ENCODE measurements at regions not wholly inside any gene's neighbourhood (a gene's known extent, or its start where the extent isn't known, plus 50 kb on each side); places are given as distances from the start of the nearest gene placed in this dataset.

- intact Hi-C loops (cut with DNase I) = no loop called here
- no peak for DNase-seq (ENCODE audit: low spot score)
- ATAC-seq = no peak
Observed at GRCh38 chr1:220974431-220974830, 95.2 kb downstream of the HLX start.

GRCh38 chr1:220976390-220976789 is 97.1 kb downstream of the HLX start:
- no peak for ATAC-seq
- no peak for DNase-seq (ENCODE audit: low spot score)
- intact Hi-C loops (cut with DNase I) = no loop called here

GRCh38 chr1:220979371-220979770 is 100.1 kb downstream of the HLX start:
- intact Hi-C loops (cut with DNase I) = no loop called here
- no peak for DNase-seq (ENCODE audit: low spot score)
- ATAC-seq = no peak

- intact Hi-C loops (cut with DNase I) = no loop called here
- no peak for ATAC-seq
- DNase-seq (ENCODE audit: low spot score) = no peak
Observed at GRCh38 chr1:220982686-220983085, 103.4 kb downstream of the HLX start.

GRCh38 chr1:220983877-220984635 is 104.8 kb downstream of the HLX start:
- ATAC-seq = no peak
- intact Hi-C loops (cut with DNase I) = no loop called here
- DNase-seq (ENCODE audit: low spot score) = no peak

- DNase-seq (ENCODE audit: low spot score) (no peak), ATAC-seq (no peak)
- intact Hi-C loops (cut with DNase I) = loop anchor here (5.0 kb wide), 1 partner anchor 192 kb away; no protein-coding TSS in a partner anchor
Observed at GRCh38 chr1:220990427-220991339, 111.4 kb downstream of the HLX start.

- ATAC-seq (no peak), DNase-seq (ENCODE audit: low spot score) (no peak)
- intact Hi-C loops (cut with DNase I) = loop anchor here (5.0 kb wide), 1 partner anchor 191 kb away; no protein-coding TSS in a partner anchor
Observed at GRCh38 chr1:220991506-220991905, 112.3 kb downstream of the HLX start.

GRCh38 chr1:220991959-220992704 is 112.9 kb downstream of the HLX start:
- intact Hi-C loops (cut with DNase I) = loop anchor here (5.0 kb wide), 1 partner anchor 190 kb away; no protein-coding TSS in a partner anchor
- ATAC-seq (peak; percentile 51), DNase-seq (ENCODE audit: low spot score) (no peak)

GRCh38 chr1:220992705-220993052 is 113.4 kb downstream of the HLX start:
- no peak for DNase-seq (ENCODE audit: low spot score)
- intact Hi-C loops (cut with DNase I) = loop anchor here (5.0 kb wide), 1 partner anchor 190 kb away; no protein-coding TSS in a partner anchor
- peak; percentile 51 for ATAC-seq

GRCh38 chr1:220994671-220995070 is 115.4 kb downstream of the HLX start:
- intact Hi-C loops (cut with DNase I) = loop anchor here (5.0 kb wide), 1 partner anchor 188 kb away; no protein-coding TSS in a partner anchor
- ATAC-seq (no peak), DNase-seq (ENCODE audit: low spot score) (no peak)

- ATAC-seq (no peak), DNase-seq (ENCODE audit: low spot score) (no peak)
- intact Hi-C loops (cut with DNase I) = no loop called here
Observed at GRCh38 chr1:220997791-220998190, 118.5 kb downstream of the HLX start.

GRCh38 chr1:220999872-221000863 is 120.9 kb downstream of the HLX start:
- intact Hi-C loops (cut with DNase I) = no loop called here
- DNase-seq (ENCODE audit: low spot score) = no peak
- peak; percentile 86 for ATAC-seq

- DNase-seq (ENCODE audit: low spot score) (no peak), ATAC-seq (no peak)
- intact Hi-C loops (cut with DNase I) = no loop called here
Observed at GRCh38 chr1:221001167-221001566, 121.9 kb downstream of the HLX start.

- no peak for DNase-seq (ENCODE audit: low spot score)
- no peak for ATAC-seq
- intact Hi-C loops (cut with DNase I) = no loop called here
Observed at GRCh38 chr1:221002601-221003000, 123.4 kb downstream of the HLX start.

GRCh38 chr1:221011145-221011544 is 131.9 kb downstream of the HLX start:
- peak; percentile 50 for ATAC-seq
- no peak for DNase-seq (ENCODE audit: low spot score)
- intact Hi-C loops (cut with DNase I) = no loop called here

- intact Hi-C loops (cut with DNase I) = no loop called here
- ATAC-seq = no peak
- no peak for DNase-seq (ENCODE audit: low spot score)
Observed at GRCh38 chr1:221012120-221012519, 132.9 kb downstream of the HLX start.

- peak; percentile 55 for ATAC-seq
- intact Hi-C loops (cut with DNase I) = no loop called here
- DNase-seq (ENCODE audit: low spot score) = no peak
Observed at GRCh38 chr1:221013691-221014660, 134.7 kb downstream of the HLX start.
